ENCODE measurements at regions not wholly inside any gene's neighbourhood (a gene's known extent, or its start where the extent isn't known, plus 50 kb on each side); places are given as distances from the start of the nearest gene placed in this dataset.

DNA sequence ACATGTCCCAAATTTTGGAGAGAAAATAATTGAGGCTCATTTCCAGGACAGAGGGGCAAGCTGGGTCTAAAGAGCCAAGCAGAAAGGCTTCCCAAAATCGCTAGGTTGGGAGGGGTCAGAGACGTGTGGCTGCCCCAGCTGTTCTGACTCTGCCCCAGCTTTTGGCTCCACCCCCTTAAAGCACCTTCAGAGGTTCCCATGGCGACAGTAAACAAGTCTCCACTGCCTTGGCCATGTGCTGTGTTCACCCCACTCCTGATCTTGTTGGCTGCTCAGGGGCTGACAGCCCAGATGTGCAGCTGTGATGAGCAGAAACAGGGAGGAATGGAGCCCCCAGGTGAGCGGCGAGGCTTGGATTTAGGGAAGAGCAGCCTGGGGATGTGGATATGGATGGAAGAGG lies 72.8 kb upstream of the SPTLC3 start:
- intact Hi-C loops (cut with micrococcal nuclease), result no loop called here
- H3K36me3 Mint-ChIP-seq, result no peaks in the 10 kb centered on the region
- Histone ChIP-seq H3K9ac (ENCODE audit: insufficient read depth, low read length, poor library complexity, severe bottlenecking) (no peak overlapping the region), H3K27ac (ENCODE audit: low read depth in 1 of 2, low read length in 2 of 2) (no peak overlapping the region), H3K79me2 (ENCODE audit: insufficient read depth, low read length) (no peaks in the 10 kb centered on the region), H3K4me3 (replicated peaks in 1 of 3; ENCODE audit: low read depth in 2 of 3, low read length in 3 of 3) (no peak overlapping the region), H3K4me1 (ENCODE audit: control insufficient read depth in 1 of 2, insufficient read depth in 2 of 2, low read length in 2 of 2) (no peaks in the 10 kb centered on the region), H3K9me3 (replicated peaks in 1 of 2; ENCODE audit: control insufficient read depth in 1 of 2, insufficient read depth in 1 of 2, low read length in 2 of 2) (no peaks in the 10 kb centered on the region), H3K4me2 (replicated peaks; ENCODE audit: extremely low read depth, low read length, poor library complexity, severe bottlenecking) (no peak overlapping the region), H2AFZ (ENCODE audit: insufficient read depth, low read depth, low read length, poor library complexity, severe bottlenecking) (no peak overlapping the region), H3K36me3 (replicated peaks in 1 of 2; ENCODE audit: control insufficient read depth in 1 of 2, insufficient read depth in 2 of 2, low read length in 2 of 2) (no peaks in the 10 kb centered on the region), H3K27me3 (ENCODE audit: control insufficient read depth in 2 of 2, insufficient read depth in 2 of 2, low read length in 2 of 2) (no peaks in the 10 kb centered on the region), H4K20me1 (ENCODE audit: insufficient read depth, low read length) (no peaks in the 10 kb centered on the region)
- H3K27ac Mint-ChIP-seq, result peak overlapping the region in 1 of 7 donors; percentile 47
- H3K9me3 Mint-ChIP-seq, result no peaks in the 10 kb centered on the region
- peaks cover 0 to 1% (median 0%) of the 10 kb centered on the region in 3 donors for H3K27me3 Mint-ChIP-seq (ENCODE audit: low read depth in 3 of 3)
- TF ChIP-seq, protein P1, sequence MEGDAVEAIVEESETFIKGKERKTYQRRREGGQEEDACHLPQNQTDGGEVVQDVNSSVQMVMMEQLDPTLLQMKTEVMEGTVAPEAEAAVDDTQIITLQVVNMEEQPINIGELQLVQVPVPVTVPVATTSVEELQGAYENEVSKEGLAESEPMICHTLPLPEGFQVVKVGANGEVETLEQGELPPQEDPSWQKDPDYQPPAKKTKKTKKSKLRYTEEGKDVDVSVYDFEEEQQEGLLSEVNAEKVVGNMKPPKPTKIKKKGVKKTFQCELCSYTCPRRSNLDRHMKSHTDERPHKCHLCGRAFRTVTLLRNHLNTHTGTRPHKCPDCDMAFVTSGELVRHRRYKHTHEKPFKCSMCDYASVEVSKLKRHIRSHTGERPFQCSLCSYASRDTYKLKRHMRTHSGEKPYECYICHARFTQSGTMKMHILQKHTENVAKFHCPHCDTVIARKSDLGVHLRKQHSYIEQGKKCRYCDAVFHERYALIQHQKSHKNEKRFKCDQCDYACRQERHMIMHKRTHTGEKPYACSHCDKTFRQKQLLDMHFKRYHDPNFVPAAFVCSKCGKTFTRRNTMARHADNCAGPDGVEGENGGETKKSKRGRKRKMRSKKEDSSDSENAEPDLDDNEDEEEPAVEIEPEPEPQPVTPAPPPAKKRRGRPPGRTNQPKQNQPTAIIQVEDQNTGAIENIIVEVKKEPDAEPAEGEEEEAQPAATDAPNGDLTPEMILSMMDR (IDR thresholded peaks at IDR 0.05), result no peak
- no CpG with 5 or more reads among the region's 5 CpGs for WGBS (ENCODE audit: insufficient coverage)
- H3K4me1 Mint-ChIP-seq, result no peaks in the 10 kb centered on the region
- no peak overlapping the region for H3K4me3 Mint-ChIP-seq
- DNase-seq, result no peak

DNA sequence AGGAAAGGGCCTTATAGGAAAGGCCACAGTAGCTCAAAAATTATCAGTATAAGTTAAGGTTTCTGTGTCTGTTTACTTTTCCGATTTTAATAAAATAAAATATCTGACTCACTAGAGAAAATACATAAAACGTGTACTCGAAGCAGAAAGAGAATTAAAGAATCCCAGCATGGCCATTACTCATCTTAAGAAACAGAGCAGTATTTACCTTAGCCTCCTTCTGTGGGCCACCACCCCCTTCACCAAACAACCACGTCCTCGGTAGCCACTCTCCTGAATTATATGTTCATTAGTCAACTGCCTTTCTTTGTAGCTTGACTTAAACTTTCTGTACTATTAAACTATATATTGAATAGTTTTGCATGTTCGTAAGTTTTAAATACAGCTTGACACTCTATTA lies 72.2 kb upstream of the SPTLC3 start:
- no peak for DNase-seq
- Mint-ChIP-seq H3K4me1 (no peaks in the 10 kb centered on the region), H3K27me3 (ENCODE audit: low read depth in 3 of 3) (peaks cover 0 to 1% (median 0%) of the 10 kb centered on the region in 3 donors), H3K4me3 (no peak overlapping the region), H3K27ac (no peak overlapping the region), H3K36me3 (no peaks in the 10 kb centered on the region), H3K9me3 (no peaks in the 10 kb centered on the region)
- Histone ChIP-seq H3K9ac (ENCODE audit: insufficient read depth, low read length, poor library complexity, severe bottlenecking) (no peak overlapping the region), H3K4me1 (ENCODE audit: control insufficient read depth in 1 of 2, insufficient read depth in 2 of 2, low read length in 2 of 2) (no peaks in the 10 kb centered on the region), H3K27me3 (ENCODE audit: control insufficient read depth in 2 of 2, insufficient read depth in 2 of 2, low read length in 2 of 2) (no peaks in the 10 kb centered on the region), H4K20me1 (ENCODE audit: insufficient read depth, low read length) (no peaks in the 10 kb centered on the region), H3K79me2 (ENCODE audit: insufficient read depth, low read length) (no peaks in the 10 kb centered on the region), H3K36me3 (replicated peaks in 1 of 2; ENCODE audit: control insufficient read depth in 1 of 2, insufficient read depth in 2 of 2, low read length in 2 of 2) (no peaks in the 10 kb centered on the region), H3K9me3 (replicated peaks in 1 of 2; ENCODE audit: control insufficient read depth in 1 of 2, insufficient read depth in 1 of 2, low read length in 2 of 2) (no peaks in the 10 kb centered on the region), H3K4me2 (replicated peaks; ENCODE audit: extremely low read depth, low read length, poor library complexity, severe bottlenecking) (no peak overlapping the region), H3K4me3 (replicated peaks in 1 of 3; ENCODE audit: low read depth in 2 of 3, low read length in 3 of 3) (no peak overlapping the region), H2AFZ (ENCODE audit: insufficient read depth, low read depth, low read length, poor library complexity, severe bottlenecking) (no peak overlapping the region), H3K27ac (ENCODE audit: low read depth in 1 of 2, low read length in 2 of 2) (no peak overlapping the region)
- no CpG with 5 or more reads among the region's 6 CpGs for WGBS (ENCODE audit: insufficient coverage)
- intact Hi-C loops (cut with micrococcal nuclease), result no loop called here
- TF ChIP-seq, protein P1 (IDR thresholded peaks at IDR 0.05), result no peak

Data from CD14-positive monocyte (primary cell).